Pulmonary artery endothelial cell (primary cell): ENCODE measurements at regions not wholly inside any gene's neighbourhood (a gene's known extent, or its start where the extent isn't known, plus 50 kb on each side); places are given as distances from the start of the nearest gene placed in this dataset.

Source experiments
- DNase-seq: peaks from one replicate; pipeline ENCODE4 v3.0.0-alpha.2; 2011; ENCODE audit warnings: low read depth, low spot score

GRCh38 chr6:147621263-147621662 is 112.8 kb downstream of the SAMD5 start:
- DNase-seq: no peak

DNA sequence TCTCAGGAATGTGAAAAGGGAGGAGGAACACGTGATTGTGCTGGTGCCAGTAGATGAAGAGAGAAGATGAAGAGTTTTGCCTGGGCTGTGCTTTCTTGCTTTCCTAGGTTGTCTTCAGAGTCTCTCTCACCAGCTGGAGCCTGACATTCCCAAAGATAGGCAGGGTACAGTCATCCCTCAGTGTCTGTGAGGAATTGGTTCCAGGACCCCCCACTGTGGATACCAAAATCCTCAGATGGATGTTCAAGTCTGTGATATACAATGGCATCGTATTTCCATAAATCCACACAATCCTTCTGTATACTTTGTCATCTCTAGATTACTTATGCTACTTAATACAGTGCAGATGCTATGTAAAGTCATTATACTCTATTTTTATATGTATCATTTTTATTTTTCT is 113.5 kb downstream of the SAMD5 start:
- no peak for DNase-seq

DNA sequence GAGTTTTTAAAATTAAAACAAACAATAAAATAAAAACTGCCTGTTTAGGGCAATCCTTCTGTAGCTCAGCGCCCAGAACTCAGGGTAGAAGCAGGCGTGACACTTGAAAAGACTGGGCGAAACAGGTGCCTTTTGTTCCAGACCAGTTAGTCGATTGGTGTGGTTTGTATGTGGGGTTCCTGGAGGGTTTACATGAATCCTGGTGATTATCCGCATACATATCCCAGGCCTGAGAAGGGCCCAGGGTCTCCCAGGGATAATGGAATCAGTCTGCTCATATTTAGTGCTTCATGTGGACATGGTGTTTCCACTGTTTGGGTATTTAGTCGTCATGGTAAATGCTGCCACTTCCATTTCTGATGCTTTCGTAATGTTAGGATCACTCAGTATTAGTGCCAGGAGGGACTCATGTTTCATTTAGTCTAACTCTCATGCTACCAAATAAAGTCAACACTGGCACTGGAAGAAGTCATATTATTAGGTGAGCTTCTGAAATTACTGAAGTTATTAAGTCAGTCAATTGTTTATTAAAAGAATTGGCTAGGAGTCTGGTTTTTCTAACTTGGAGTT is 116.5 kb downstream of the SAMD5 start:
- DNase-seq: no peak

DNA sequence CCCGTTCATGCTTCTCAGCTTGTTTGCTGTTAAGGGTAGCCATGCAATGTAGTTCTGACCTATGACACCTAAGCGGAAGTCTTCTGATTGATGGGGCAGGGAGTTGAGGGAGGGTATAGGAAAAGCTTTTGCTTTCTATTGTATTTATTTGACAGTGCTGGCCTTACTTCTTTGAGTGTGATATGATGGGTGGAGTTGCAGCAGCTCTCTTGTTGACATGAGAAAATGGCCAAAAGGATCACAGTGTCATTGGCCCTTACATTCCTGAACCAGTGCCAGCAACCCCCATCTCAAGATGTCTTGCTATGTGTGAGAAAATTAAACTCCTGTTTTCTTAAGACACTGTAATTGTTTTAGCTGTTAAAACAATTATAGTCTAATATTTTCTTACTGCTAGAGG is 117.5 kb downstream of the SAMD5 start:
- no peak for DNase-seq

- no peak for DNase-seq
Measured at GRCh38 chr6:147627411-147627810, 118.9 kb downstream of the SAMD5 start.

DNA sequence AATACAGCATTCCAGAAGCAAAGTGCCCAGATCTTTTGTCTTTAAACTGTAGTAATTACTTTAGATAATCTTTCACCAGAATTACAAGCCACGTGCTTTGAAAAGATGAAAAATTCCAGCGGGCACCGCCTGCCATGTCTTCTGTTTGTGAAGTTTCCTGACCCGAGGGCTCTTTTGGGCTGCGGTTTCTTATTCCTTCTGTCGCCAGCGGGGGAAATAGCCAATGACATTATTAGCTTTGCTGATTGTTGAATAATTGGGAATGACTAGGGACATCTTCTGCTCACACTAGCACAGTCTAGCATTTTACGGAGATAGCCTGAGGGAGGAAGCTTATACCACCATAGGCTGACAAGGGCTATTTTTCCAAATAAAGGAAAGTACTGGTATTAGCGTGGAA is 124.7 kb downstream of the SAMD5 start:
- DNase-seq: no peak

- no peak for DNase-seq
Measured at GRCh38 chr6:147637620-147638195, 129.2 kb downstream of the SAMD5 start.

DNA sequence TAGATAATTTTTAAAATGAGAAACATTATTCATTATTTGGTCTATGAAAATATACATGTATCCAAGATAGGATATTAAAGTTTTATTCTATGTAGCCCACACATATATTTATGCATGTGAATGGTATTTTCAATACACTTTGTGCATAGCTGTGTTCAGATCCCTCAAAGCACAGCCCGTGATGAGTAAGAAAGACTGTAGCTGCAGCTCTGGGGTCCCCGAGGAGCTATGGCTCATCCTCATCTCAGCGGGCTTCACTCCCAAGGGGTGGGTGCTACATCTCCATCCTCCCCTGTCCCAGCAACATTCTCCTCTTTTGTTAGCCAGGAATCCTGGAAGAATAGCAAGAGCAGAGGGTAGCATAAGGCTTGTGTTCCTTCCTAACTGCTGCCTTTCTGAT is 130.8 kb downstream of the SAMD5 start:
- DNase-seq: no peak

GRCh38 chr6:147640606-147641005 is 132.1 kb downstream of the SAMD5 start:
- DNase-seq: no peak

DNA sequence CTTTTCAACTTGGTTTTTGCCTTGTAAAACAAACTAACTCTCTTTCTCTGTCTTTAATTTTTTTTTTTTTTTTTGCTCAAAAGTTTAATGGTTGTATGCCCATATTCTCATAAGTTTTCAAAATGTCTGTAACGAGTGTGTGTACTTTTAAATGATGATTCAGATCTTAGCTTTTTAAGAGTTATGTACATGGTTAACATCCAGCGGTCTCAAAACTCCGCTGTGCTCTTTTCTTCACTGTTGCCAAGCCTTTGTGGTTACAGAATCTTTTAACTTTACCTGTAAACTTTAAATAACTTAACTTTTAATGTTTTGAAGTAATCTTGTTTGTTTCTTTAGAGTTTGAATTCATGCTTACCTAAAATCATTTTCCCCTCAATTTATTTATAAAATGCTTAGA is 133.0 kb downstream of the SAMD5 start:
- no peak for DNase-seq

DNA sequence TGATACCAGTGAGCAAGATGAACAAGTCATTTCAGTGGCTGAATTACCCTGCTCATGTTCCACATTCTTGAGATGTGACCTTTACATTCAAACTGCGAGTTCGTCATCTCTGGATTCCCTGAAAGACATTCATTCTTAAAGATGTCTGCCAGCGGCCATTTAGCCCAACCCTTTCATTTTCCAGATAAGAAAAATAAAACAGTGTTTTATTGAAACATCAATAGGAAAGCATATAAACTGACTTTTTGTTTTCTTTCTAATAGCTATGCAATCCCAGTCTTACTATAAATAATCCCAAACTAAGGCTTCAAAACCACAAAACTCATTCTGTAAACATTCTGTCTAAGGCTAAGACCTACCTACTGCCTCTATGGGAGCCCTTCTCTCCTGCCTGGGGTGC is 134.0 kb downstream of the SAMD5 start:
- no peak for DNase-seq

- DNase-seq: no peak
Measured at GRCh38 chr6:147643341-147644200, 135.1 kb downstream of the SAMD5 start.

GRCh38 chr6:147648916-147649315 is 140.4 kb downstream of the SAMD5 start:
- DNase-seq: no peak

GRCh38 chr6:147651249-147652063 is 143.0 kb downstream of the SAMD5 start:
- DNase-seq: no peak

- no peak for DNase-seq
Measured at GRCh38 chr6:147653631-147654030, 145.1 kb downstream of the SAMD5 start.

GRCh38 chr6:147654103-147654845 is 145.8 kb downstream of the SAMD5 start:
- no peak for DNase-seq

- no peak for DNase-seq
Measured at GRCh38 chr6:147660334-147661311, 152.1 kb downstream of the SAMD5 start.

DNA sequence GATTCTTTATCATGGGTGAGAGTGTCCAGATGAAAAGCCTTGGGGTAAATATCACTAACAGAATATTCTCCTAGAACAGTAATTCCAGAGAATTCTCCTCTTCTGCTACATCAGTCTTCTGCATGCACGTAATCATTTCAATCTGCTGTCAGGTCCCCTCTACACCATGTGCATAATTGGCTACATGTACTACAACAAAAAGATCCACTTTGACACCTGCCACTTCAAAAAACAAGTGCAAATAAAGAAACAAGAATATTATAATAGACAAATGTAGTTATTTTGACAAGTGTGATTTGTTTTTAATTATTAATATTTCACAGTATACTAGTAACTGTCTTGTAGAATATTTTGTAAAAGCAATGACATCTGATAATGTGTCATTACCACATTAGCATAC is 154.2 kb downstream of the SAMD5 start:
- DNase-seq: no peak

GRCh38 chr6:147664092-147664491 is 155.6 kb downstream of the SAMD5 start:
- no peak for DNase-seq

DNA sequence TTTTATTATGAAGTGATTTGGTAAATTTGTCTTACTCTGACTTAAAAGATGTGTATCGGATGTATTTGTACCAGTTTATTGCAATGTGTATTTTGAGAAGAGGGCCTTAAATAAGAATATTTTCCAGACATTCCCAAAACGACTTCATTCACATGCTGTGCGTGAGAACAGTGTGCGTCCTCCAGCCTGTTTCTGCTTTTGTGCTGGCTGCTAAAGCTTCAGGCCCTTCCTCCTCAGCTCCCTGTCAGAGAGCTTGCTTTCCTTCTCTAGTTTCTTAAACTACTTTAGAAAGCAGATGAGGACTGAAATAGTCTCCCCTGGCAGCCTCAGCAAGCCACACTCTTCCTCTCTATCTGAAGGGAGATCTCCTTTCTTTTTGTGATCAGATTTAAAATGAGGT is 157.8 kb downstream of the SAMD5 start:
- DNase-seq: no peak
